ENCODE measurements at regions not wholly inside any gene's neighbourhood (a gene's known extent, or its start where the extent isn't known, plus 50 kb on each side); places are given as distances from the start of the nearest gene placed in this dataset.

GRCh38 chr21:38937286-38937790 is 131.6 kb downstream of the ETS2 start:
- Histone ChIP-seq H3K36me3 (ENCODE audit: control insufficient read depth in 2 of 2, extremely low read depth in 1 of 2, insufficient read depth in 2 of 2, low read length in 2 of 2) (no peaks in the 10 kb centered on the region), H2AFZ (ENCODE audit: low read depth, low read length) (no peak overlapping the region), H3K4me3 (replicated peaks in 1 of 3; ENCODE audit: insufficient read depth in 1 of 3, low read depth in 1 of 3, low read length in 3 of 3) (no peak overlapping the region), H3K27ac (ENCODE audit: insufficient read depth, low read depth, low read length) (no peak overlapping the region), H3K27me3 (ENCODE audit: control insufficient read depth in 2 of 2, insufficient read depth in 2 of 2, low read length in 2 of 2) (no peaks in the 10 kb centered on the region), H3K79me2 (ENCODE audit: control insufficient read depth, insufficient read depth, low read length) (no peaks in the 10 kb centered on the region), H4K20me1 (replicated peaks; ENCODE audit: control insufficient read depth, extremely low read depth, insufficient read depth, low read length) (no peaks in the 10 kb centered on the region), H3K9me3 (replicated peaks; ENCODE audit: control insufficient read depth, insufficient read depth, low read length) (no peaks in the 10 kb centered on the region), H3K9ac (replicated peaks; ENCODE audit: extremely low read depth, insufficient read depth, low read length) (no peak overlapping the region), H3K4me1 (ENCODE audit: control insufficient read depth, extremely low read depth, insufficient read depth, low read length) (no peaks in the 10 kb centered on the region), H3K9me1 (replicated peaks; ENCODE audit: control insufficient read depth, extremely low read depth, insufficient read depth, low read length) (no peaks in the 10 kb centered on the region), H3K4me2 (ENCODE audit: insufficient read depth, low read length) (no peak overlapping the region)
- ChIA-PET CTCF (no interaction called here), POLR2A (no interaction called here)
- intact Hi-C loops (cut with micrococcal nuclease) (no loop called here), dilution Hi-C loops (cut with MboI; ENCODE audit: extremely low pct_ligation_motif_present, low sequenced_read_pairs) (no loop called here)
- BruUV-seq (replicated peaks) = no TSS peak
- no peak for TF ChIP-seq POLR2A (IDR thresholded peaks at IDR 0.05; ENCODE audit: low read depth, low read length)
- no peak for TF ChIP-seq FOS (IDR thresholded peaks at IDR 0.05; ENCODE audit: borderline replicate concordance, insufficient read depth, low read length)
- no peak for TF ChIP-seq POLR2AphosphoS5 (IDR thresholded peaks at IDR 0.05; ENCODE audit: insufficient read depth, low read depth, low read length)
- no peak for TF ChIP-seq MYC (IDR thresholded peaks at IDR 0.05; ENCODE audit: low read depth, low read length)
- no peak for TF ChIP-seq CTCF (IDR thresholded peaks at IDR 0.05; ENCODE audit: extremely low read depth in 1 of 2, insufficient read depth in 1 of 2, low read depth in 1 of 2, low read length in 2 of 2)
- no peak for TF ChIP-seq JUN (IDR thresholded peaks at IDR 0.05; ENCODE audit: borderline replicate concordance, insufficient read depth, insufficient read length, low read depth)
- no peak for TF ChIP-seq GATA2 (IDR thresholded peaks at IDR 0.05; ENCODE audit: insufficient read depth, insufficient read length, low read depth, low read length)
- no peak for TF ChIP-seq EZH2 (IDR thresholded peaks at IDR 0.05; ENCODE audit: borderline replicate concordance, low read depth, low read length, severe bottlenecking)
- TF ChIP-seq MAX (IDR thresholded peaks at IDR 0.05; ENCODE audit: insufficient read depth, insufficient read length) = no peak
- no peak for DNase-seq (ENCODE audit: low read depth, low spot score)
- FAIRE-seq = no peak

All from endothelial cell of umbilical vein (primary cell).